SK-N-SH (cell line): ENCODE measurements at regions not wholly inside any gene's neighbourhood (a gene's known extent, or its start where the extent isn't known, plus 50 kb on each side); places are given as distances from the start of the nearest gene placed in this dataset.

Source experiments
- CTCF ChIA-PET: fragments of 300-600, 350-600 bp; formaldehyde crosslinking; extraction: SDS; loops from one replicate; lab custom pipeline; 2021; lab: Yijun Ruan, JAX
- POLR2A ChIA-PET: fragments of 350-600 bp; sonication (Branson Sonifier 250); formaldehyde crosslinking; extraction: SDS; loops from one replicate; lab custom pipeline; 2020; ENCODE audit warnings: antibody characterized with exemption, inconsistent platforms; lab: Yijun Ruan, JAX
- DNase-seq: peaks from one replicate; pipeline ENCODE4 v3.0.0; 2012
- H2AFZ ChIP-seq: fragments of 200-600 bp; sonication (generic); 2 replicates; pipeline ENCODE4 v1.8.1; 2016; ENCODE audit warnings: antibody characterized with exemption, mild to moderate bottlenecking, low read depth
- H3F3A ChIP-seq: fragments of 200-600 bp; sonication (generic); replicated peaks from 2 replicates; pipeline ENCODE3; 2016; ENCODE audit warnings: antibody characterized with exemption, mild to moderate bottlenecking; ENCODE audit not compliant: insufficient read depth
- H3K27ac ChIP-seq, 2 experiments: fragments of 200-500 bp in 1 of 2; fragments of 200-600 bp in 1 of 2; sonication (Bioruptor generic) in 1 of 2; sonication (generic), shearing (Covaris generic) in 1 of 2; 2 replicates each; pipeline versions ENCODE4 v1.5.1 to v1.6.1; 2014 to 2016; ENCODE audit warnings: low read depth in 2 of 2, inconsistent platforms in 1 of 2, low read length in 1 of 2, mild to moderate bottlenecking in 1 of 2, mixed read lengths in 1 of 2
- H3K27me3 ChIP-seq: fragments of 200-600 bp; sonication (generic), shearing (Covaris generic); 2 replicates; pipeline ENCODE4 v1.6.1; 2016; ENCODE audit warnings: mixed run types; ENCODE audit not compliant: insufficient read depth
- H3K36me3 ChIP-seq, 2 experiments: fragments of 200-500 bp in 1 of 2; fragments of 200-600 bp in 1 of 2; sonication (Bioruptor generic) in 1 of 2; sonication (generic) in 1 of 2; replicated peaks in 1 of 2; 2 replicates each; pipeline versions ENCODE3 to v1.5.1; 2014 to 2016; ENCODE audit warnings: low read length in 1 of 2, mild to moderate bottlenecking in 1 of 2; ENCODE audit not compliant: insufficient read depth in 2 of 2, control insufficient read depth in 1 of 2
- H3K4me1 ChIP-seq, 2 experiments: fragments of 200-500 bp in 1 of 2; fragments of 200-600 bp in 1 of 2; sonication (Bioruptor generic) in 1 of 2; sonication (generic), shearing (Covaris generic) in 1 of 2; 2 replicates each; pipeline versions ENCODE4 v1.5.1 to v1.6.1; 2014 to 2016; ENCODE audit warnings: low read depth in 1 of 2, low read length in 1 of 2, mixed run types in 1 of 2; ENCODE audit not compliant: insufficient read depth in 2 of 2, control insufficient read depth in 1 of 2
- H3K4me2 ChIP-seq: fragments of 200-600 bp; sonication (generic), shearing (Covaris generic); 2 replicates; pipeline ENCODE4 v1.6.1; 2017; ENCODE audit warnings: mixed run types
- H3K4me3 ChIP-seq, 2 experiments: fragments of 200-500 bp in 1 of 2; fragments of 200-600 bp in 1 of 2; sonication (Bioruptor generic) in 1 of 2; sonication (generic), shearing (Covaris generic) in 1 of 2; 2 replicates each; pipeline versions ENCODE4 v1.5.1 to v1.8.1; 2014 to 2016; ENCODE audit warnings: low read depth in 2 of 2, inconsistent platforms in 1 of 2, low read length in 1 of 2, mild to moderate bottlenecking in 1 of 2, mixed read lengths in 1 of 2, moderate library complexity in 1 of 2
- H3K79me2 ChIP-seq: fragments of 200-600 bp; sonication (generic); 2 replicates; pipeline ENCODE4 v1.8.1; 2017; ENCODE audit warnings: mild to moderate bottlenecking; ENCODE audit not compliant: insufficient read depth
- H3K9ac ChIP-seq: fragments of 200-600 bp; sonication (generic); 2 replicates; pipeline ENCODE4 v1.6.1; 2017; ENCODE audit warnings: mixed run types
- H3K9me2 ChIP-seq: fragments of 200-600 bp; sonication (generic); 2 replicates; pipeline ENCODE4 v1.6.1; 2017; ENCODE audit warnings: mixed run types
- H3K9me3 ChIP-seq: fragments of 200-600 bp; sonication (generic); 2 replicates; pipeline ENCODE4 v1.6.1; 2017; ENCODE audit warnings: mixed run types, mild to moderate bottlenecking, moderate library complexity
- H4K20me1 ChIP-seq: fragments of 200-600 bp; sonication (generic); 2 replicates; pipeline ENCODE4 v1.6.1; 2017; ENCODE audit warnings: mild to moderate bottlenecking, mixed run types; ENCODE audit not compliant: insufficient read depth
- EP300 ChIP-seq, 2 experiments: IDR thresholded peaks; 2 replicates each; pipeline versions ENCODE4 v1.4.0 to v1.6.1; 2012; ENCODE audit warnings: borderline replicate concordance in 1 of 2, low read depth in 1 of 2, low read length in 1 of 2
- FOSL2 ChIP-seq: IDR thresholded peaks from 2 replicates; pipeline ENCODE4 v1.4.0; 2012; ENCODE audit warnings: low read depth, mild to moderate bottlenecking, moderate library complexity, borderline replicate concordance
- GABPA ChIP-seq: IDR thresholded peaks from 2 replicates; pipeline ENCODE4 v1.4.0; 2012; ENCODE audit warnings: low read depth, mild to moderate bottlenecking
- GATA2 ChIP-seq: sonication (generic); formaldehyde crosslinking; IDR thresholded peaks from 2 replicates; pipeline ENCODE4 v1.5.0; 2020; ENCODE audit warnings: mild to moderate bottlenecking, missing genetic modification reagents
- MXI1 ChIP-seq: IDR thresholded peaks from 2 replicates; pipeline ENCODE4 v1.6.1; 2012; ENCODE audit warnings: mild to moderate bottlenecking, low read depth, low read length, improper control_type of control experiment
- NFIC ChIP-seq: IDR thresholded peaks from 2 replicates; pipeline ENCODE4 v1.4.0; 2012; ENCODE audit warnings: borderline replicate concordance
- RAD21 ChIP-seq: IDR thresholded peaks from 2 replicates; pipeline ENCODE4 v1.6.1; 2012; ENCODE audit warnings: mild to moderate bottlenecking, low read length
- SIN3A ChIP-seq: IDR thresholded peaks from 2 replicates; pipeline ENCODE4 v1.6.1; 2012; ENCODE audit warnings: low read depth, mild to moderate bottlenecking, low read length, moderate library complexity, borderline replicate concordance
- TAF1 ChIP-seq: IDR thresholded peaks from 2 replicates; pipeline ENCODE4 v1.6.1; 2012; ENCODE audit warnings: low read depth, mild to moderate bottlenecking, low read length, moderate library complexity, borderline replicate concordance
- TEAD4 ChIP-seq: IDR thresholded peaks from 2 replicates; pipeline ENCODE4 v1.4.0; 2012; ENCODE audit warnings: mild to moderate bottlenecking, borderline replicate concordance; ENCODE audit not compliant: insufficient read depth
- WGBS: methylation state at CpG from one replicate; pipeline ENCODE4 v1.1.6; 2017; ENCODE audit warnings: low lambda C conversion rate; 5-methylcytosine and 5-hydroxymethylcytosine counted together
- TF ChIP-seq, protein P1 (sequence below): IDR thresholded peaks from 2 replicates; pipeline ENCODE4; 2012
- TF ChIP-seq, protein P2 (sequence below): IDR thresholded peaks from 2 replicates; pipeline ENCODE4 v1.4.0; 2012; ENCODE audit warnings: low read depth, borderline replicate concordance
- TF ChIP-seq, protein P3 (sequence below): IDR thresholded peaks from 2 replicates; pipeline ENCODE4 v1.4.0; 2012; ENCODE audit warnings: low read depth
- TF ChIP-seq, protein P4 (sequence below): fragments of 150-350 bp; IDR thresholded peaks from 2 replicates; pipeline ENCODE4 v1.6.1; 2017; ENCODE audit warnings: antibody characterized with exemption, low read length, low read depth, borderline replicate concordance
- TF ChIP-seq, protein P5 (sequence below): fragments of 200-600 bp; sonication (generic); IDR thresholded peaks from 2 replicates; pipeline ENCODE4 v1.6.1; 2017; ENCODE audit warnings: antibody characterized with exemption, mild to moderate bottlenecking, moderate library complexity

DNA sequence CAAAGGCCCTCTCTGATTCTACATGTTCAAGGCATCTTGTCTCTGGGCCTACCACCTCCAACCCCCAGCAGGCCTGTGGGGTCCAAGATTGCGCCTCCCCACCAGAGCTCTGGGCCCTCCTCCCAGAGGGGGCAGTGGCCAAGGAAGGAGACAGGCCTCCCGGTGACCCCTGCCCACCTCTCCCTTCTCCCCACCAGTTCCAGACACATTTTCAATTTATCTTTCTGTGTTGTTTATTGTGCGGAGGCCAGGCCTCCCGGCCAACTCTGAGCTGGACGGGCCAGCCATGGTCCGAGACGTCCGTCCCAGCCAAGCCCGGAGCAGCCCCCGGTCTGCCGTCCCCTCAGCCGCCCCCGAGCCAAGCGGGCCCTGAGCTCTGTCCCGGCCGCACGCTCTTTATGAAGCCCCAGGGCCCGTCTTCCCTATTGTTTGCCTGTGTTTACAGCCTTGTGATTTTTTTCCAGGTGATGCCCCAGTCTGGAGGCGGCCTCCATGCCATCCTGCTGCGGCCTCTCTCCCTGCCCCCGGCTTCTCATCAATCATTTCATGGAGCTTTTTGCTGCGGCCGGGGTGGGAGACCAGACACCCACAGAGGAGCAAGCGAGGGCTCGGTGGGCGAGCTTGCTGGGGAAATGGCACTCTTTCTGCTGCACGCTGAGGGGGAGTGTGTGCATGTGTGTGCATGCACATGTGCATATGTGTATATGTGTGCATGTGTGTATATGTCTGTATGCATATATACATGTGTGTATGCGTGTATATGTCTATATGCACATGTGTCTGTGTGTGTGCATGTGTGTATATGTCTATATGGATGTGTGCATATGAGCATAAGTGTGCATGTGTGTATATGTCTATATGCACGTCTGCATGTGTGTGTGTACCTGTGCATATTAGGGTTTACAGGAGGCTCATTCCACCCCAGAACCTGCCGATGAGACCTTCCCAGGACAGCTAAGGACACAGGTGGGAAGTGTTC lies 52.7 kb upstream of the ELN start:
- Histone ChIP-seq H3K27ac (no peak overlapping the region), H3K4me1 (peaks cover 0 to 29% of the 10 kb centered on the region in 2 experiments; a peak in 1 of 4 replicates), H3K9ac (no peak overlapping the region), H3K4me3 (no peak overlapping the region), H3K27me3 (no peaks in the 10 kb centered on the region), H3K4me2 (no peak overlapping the region), H3K9me2 (no peaks in the 10 kb centered on the region), H3K36me3 (no peaks in the 10 kb centered on the region), H3K9me3 (no peaks in the 10 kb centered on the region), H2AFZ (no peak overlapping the region), H3F3A (no peaks in the 10 kb centered on the region), H4K20me1 (no peaks in the 10 kb centered on the region), H3K79me2 (no peaks in the 10 kb centered on the region)
- POLR2A ChIA-PET = interaction anchor here (0.8 kb wide), 1 partner anchor 50 kb away, joined by 4 read pairs; no protein-coding TSS in a partner anchor
- 91% methylated on average over 30 of the region's 30 CpGs for WGBS
- DNase-seq = no peak
- TF ChIP-seq MXI1 = no peak
- TF ChIP-seq TAF1 = no peak
- TF ChIP-seq EP300 (IDR thresholded peaks at IDR 0.05; ENCODE audit: borderline replicate concordance in 1 of 2, low read depth in 1 of 2, low read length in 1 of 2) = no peak
- TF ChIP-seq, protein P1, sequence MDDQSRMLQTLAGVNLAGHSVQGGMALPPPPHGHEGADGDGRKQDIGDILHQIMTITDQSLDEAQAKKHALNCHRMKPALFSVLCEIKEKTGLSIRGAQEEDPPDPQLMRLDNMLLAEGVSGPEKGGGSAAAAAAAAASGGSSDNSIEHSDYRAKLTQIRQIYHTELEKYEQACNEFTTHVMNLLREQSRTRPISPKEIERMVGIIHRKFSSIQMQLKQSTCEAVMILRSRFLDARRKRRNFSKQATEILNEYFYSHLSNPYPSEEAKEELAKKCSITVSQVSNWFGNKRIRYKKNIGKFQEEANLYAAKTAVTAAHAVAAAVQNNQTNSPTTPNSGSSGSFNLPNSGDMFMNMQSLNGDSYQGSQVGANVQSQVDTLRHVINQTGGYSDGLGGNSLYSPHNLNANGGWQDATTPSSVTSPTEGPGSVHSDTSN = no peak
- TF ChIP-seq FOSL2 = no peak
- no peak for TF ChIP-seq NFIC
- TF ChIP-seq, protein P2, sequence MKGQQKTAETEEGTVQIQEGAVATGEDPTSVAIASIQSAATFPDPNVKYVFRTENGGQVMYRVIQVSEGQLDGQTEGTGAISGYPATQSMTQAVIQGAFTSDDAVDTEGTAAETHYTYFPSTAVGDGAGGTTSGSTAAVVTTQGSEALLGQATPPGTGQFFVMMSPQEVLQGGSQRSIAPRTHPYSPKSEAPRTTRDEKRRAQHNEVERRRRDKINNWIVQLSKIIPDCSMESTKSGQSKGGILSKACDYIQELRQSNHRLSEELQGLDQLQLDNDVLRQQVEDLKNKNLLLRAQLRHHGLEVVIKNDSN = no peak
- TF ChIP-seq, protein P3, sequence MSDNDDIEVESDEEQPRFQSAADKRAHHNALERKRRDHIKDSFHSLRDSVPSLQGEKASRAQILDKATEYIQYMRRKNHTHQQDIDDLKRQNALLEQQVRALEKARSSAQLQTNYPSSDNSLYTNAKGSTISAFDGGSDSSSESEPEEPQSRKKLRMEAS = no peak
- TF ChIP-seq, protein P4, sequence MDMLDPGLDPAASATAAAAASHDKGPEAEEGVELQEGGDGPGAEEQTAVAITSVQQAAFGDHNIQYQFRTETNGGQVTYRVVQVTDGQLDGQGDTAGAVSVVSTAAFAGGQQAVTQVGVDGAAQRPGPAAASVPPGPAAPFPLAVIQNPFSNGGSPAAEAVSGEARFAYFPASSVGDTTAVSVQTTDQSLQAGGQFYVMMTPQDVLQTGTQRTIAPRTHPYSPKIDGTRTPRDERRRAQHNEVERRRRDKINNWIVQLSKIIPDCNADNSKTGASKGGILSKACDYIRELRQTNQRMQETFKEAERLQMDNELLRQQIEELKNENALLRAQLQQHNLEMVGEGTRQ = no peak
- TF ChIP-seq TEAD4 = no peak
- TF ChIP-seq, protein P5, sequence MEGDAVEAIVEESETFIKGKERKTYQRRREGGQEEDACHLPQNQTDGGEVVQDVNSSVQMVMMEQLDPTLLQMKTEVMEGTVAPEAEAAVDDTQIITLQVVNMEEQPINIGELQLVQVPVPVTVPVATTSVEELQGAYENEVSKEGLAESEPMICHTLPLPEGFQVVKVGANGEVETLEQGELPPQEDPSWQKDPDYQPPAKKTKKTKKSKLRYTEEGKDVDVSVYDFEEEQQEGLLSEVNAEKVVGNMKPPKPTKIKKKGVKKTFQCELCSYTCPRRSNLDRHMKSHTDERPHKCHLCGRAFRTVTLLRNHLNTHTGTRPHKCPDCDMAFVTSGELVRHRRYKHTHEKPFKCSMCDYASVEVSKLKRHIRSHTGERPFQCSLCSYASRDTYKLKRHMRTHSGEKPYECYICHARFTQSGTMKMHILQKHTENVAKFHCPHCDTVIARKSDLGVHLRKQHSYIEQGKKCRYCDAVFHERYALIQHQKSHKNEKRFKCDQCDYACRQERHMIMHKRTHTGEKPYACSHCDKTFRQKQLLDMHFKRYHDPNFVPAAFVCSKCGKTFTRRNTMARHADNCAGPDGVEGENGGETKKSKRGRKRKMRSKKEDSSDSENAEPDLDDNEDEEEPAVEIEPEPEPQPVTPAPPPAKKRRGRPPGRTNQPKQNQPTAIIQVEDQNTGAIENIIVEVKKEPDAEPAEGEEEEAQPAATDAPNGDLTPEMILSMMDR = no peak
- no peak for TF ChIP-seq GABPA
- no peak for TF ChIP-seq GATA2 (CRISPR knock-in tag)
- no peak for TF ChIP-seq SIN3A
- no peak for TF ChIP-seq RAD21
- CTCF ChIA-PET = interaction anchor here (0.6 to 2.9 kb wide), 4 partner anchors 10 to 256 kb away, joined by 3 to 14 read pairs (median 8); partner anchors contain the start of genes ELN and STX1A
